Prostate gland (tissue), 1 donor: ENCODE measurements at regions not wholly inside any gene's neighbourhood (a gene's known extent, or its start where the extent isn't known, plus 50 kb on each side); places are given as distances from the start of the nearest gene placed in this dataset.

Experiments used
- POLR2A ChIP-seq: fragments of 450-650 bp; IDR thresholded peaks from one replicate; pipeline ENCODE4 v1.6.1; 2016; ENCODE audit warnings: antibody characterized with exemption, mild to moderate bottlenecking
- POLR2AphosphoS5 ChIP-seq: sonication (generic); formaldehyde crosslinking; IDR thresholded peaks from one replicate; pipeline ENCODE4 v1.6.1; 2017; ENCODE audit warnings: antibody characterized with exemption

DNA sequence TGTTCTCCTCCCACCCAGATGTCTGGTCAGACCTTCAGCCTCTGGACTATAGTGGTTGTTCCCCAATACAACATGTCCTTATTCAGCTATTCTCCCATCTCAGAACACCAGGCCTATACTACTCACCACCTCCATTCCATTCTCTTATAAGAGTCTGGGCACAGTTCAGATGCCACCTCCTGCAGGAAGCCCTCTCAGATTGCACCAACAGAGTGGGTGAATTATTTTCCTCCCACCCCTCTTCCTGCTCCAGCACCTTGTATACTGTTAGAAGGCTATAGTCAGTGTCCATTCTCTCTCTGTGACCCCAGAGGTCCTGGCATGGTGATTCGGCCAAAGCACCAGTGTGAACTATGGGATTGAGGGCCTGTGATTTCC is 204.6 kb downstream of the GLI2 start:
- TF ChIP-seq POLR2AphosphoS5 (no peak), POLR2A (no peak)
